Esophagus squamous epithelium (tissue), 4 donors: ENCODE measurements at regions not wholly inside any gene's neighbourhood (a gene's known extent, or its start where the extent isn't known, plus 50 kb on each side); places are given as distances from the start of the nearest gene placed in this dataset.
"Not testable (repeated sequence)": the region's sequence is repeated elsewhere in the genome, so short reads cannot be mapped to it uniquely, and the experiment has no call there.

ENCODE experiments used
- POLR2A ChIP-seq, 4 donors: fragments of 450-650 bp; IDR thresholded peaks; one replicate each; pipeline ENCODE4 v1.6.1; 2017; ENCODE audit warnings: antibody characterized with exemption in 4 of 4, mild to moderate bottlenecking in 4 of 4, moderate library complexity in 3 of 4
- TF ChIP-seq, protein P1 (sequence below), 6 experiments: fragments of 450-650 bp in 4 of 6; fragments of 200-600 bp in 2 of 6; sonication (generic) in 2 of 6; IDR thresholded peaks; one replicate each; pipeline ENCODE4 v1.5.1; 2016 to 2019; ENCODE audit warnings: antibody characterized with exemption in 6 of 6, mild to moderate bottlenecking in 4 of 6, moderate library complexity in 4 of 6

DNA sequence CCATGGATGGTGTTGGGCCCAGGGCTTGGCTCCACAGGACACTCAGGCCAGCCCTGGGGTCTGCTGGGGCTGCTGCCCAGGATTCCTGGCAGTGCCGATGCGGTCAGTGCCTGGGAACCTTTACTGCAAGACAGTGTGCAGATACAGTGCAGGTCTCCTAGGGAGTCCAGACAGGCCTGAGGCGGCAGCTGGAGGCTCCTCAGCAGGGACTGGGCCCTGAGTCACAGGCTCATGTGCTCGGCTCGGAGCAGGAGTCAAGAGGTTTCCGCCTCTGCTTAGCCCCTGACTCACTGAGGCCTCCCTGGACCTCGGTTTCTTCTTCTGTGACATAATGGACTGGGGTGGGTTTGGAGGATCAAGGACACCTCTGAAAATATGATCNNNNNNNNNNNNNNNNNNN, 3941.6 kb upstream of the TPTE start:
- TF ChIP-seq, protein P1, sequence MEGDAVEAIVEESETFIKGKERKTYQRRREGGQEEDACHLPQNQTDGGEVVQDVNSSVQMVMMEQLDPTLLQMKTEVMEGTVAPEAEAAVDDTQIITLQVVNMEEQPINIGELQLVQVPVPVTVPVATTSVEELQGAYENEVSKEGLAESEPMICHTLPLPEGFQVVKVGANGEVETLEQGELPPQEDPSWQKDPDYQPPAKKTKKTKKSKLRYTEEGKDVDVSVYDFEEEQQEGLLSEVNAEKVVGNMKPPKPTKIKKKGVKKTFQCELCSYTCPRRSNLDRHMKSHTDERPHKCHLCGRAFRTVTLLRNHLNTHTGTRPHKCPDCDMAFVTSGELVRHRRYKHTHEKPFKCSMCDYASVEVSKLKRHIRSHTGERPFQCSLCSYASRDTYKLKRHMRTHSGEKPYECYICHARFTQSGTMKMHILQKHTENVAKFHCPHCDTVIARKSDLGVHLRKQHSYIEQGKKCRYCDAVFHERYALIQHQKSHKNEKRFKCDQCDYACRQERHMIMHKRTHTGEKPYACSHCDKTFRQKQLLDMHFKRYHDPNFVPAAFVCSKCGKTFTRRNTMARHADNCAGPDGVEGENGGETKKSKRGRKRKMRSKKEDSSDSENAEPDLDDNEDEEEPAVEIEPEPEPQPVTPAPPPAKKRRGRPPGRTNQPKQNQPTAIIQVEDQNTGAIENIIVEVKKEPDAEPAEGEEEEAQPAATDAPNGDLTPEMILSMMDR (IDR thresholded peaks at IDR 0.05) = not testable (repeated sequence)
- TF ChIP-seq POLR2A (IDR thresholded peaks at IDR 0.05) = not testable (repeated sequence)
